Endodermal cell (in vitro differentiated cells): ENCODE measurements at regions not wholly inside any gene's neighbourhood (a gene's known extent, or its start where the extent isn't known, plus 50 kb on each side); places are given as distances from the start of the nearest gene placed in this dataset.

Experiments used
- DNase-seq: peaks from one replicate; pipeline ENCODE4 v3.0.0-alpha.2; 2017
- H3K27ac ChIP-seq: 2 replicates; pipeline ENCODE4 v1.5.1; 2013; ENCODE audit warnings: mild to moderate bottlenecking, low read depth, low read length, moderate library complexity
- H3K27me3 ChIP-seq: 2 replicates; pipeline ENCODE4 v1.6.1; 2013; ENCODE audit warnings: mild to moderate bottlenecking, low read length, moderate library complexity; ENCODE audit not compliant: insufficient read depth, control insufficient read depth, poor library complexity, severe bottlenecking
- H3K36me3 ChIP-seq: 2 replicates; pipeline ENCODE4 v1.7.0; 2013; ENCODE audit warnings: mild to moderate bottlenecking, low read length, moderate library complexity; ENCODE audit not compliant: control insufficient read depth, insufficient read depth
- H3K4me1 ChIP-seq: one replicate; pipeline ENCODE4 v1.7.0; 2013; ENCODE audit warnings: low read length; ENCODE audit not compliant: control insufficient read depth, insufficient read depth
- H3K4me3 ChIP-seq: 2 replicates; pipeline ENCODE4 v1.5.1; 2013; ENCODE audit warnings: mild to moderate bottlenecking, low read length, moderate library complexity
- H3K9ac ChIP-seq: 2 replicates; pipeline ENCODE4 v1.6.1; 2013; ENCODE audit warnings: mild to moderate bottlenecking, low read length, moderate library complexity; ENCODE audit not compliant: poor library complexity, severe bottlenecking; ENCODE audit errors: extremely low read depth
- H3K9me3 ChIP-seq: 2 replicates; pipeline ENCODE4 v1.6.1; 2013; ENCODE audit warnings: mild to moderate bottlenecking, low read length, moderate library complexity; ENCODE audit not compliant: control insufficient read depth
- H3K27ac Mint-ChIP-seq: 2 replicates; pipeline ENCODE4 v1.8.0; 2020; ENCODE audit warnings: mixed read lengths
- H3K27me3 Mint-ChIP-seq: 2 replicates; pipeline ENCODE4 v1.8.0; 2021; ENCODE audit warnings: mild to moderate bottlenecking, mixed read lengths; ENCODE audit not compliant: insufficient read depth
- H3K36me3 Mint-ChIP-seq: 2 replicates; pipeline ENCODE4 v1.8.0; 2020; ENCODE audit warnings: low read depth, mixed read lengths
- H3K4me1 Mint-ChIP-seq: 2 replicates; pipeline ENCODE4 v1.8.0; 2020; ENCODE audit warnings: mixed read lengths
- H3K4me3 Mint-ChIP-seq: 2 replicates; pipeline ENCODE4 v1.8.0; 2020; ENCODE audit warnings: mild to moderate bottlenecking, moderate library complexity, mixed read lengths
- H3K9me3 Mint-ChIP-seq: 2 replicates; pipeline ENCODE4 v1.8.0; 2020; ENCODE audit warnings: mild to moderate bottlenecking, mixed read lengths
- CTCF ChIP-seq: fragments of 200-600 bp; sonication (generic); conservative IDR thresholded peaks from 2 replicates; pipeline ENCODE4 v1.5.0; 2021; ENCODE audit warnings: antibody characterized with exemption, mild to moderate bottlenecking
- WGBS, 2 experiments: methylation state at CpG; one replicate each; pipeline versions ENCODE4 v1.1.5 to v1.1.7; 2013; ENCODE audit warnings: missing lambda C conversion rate in 2 of 2, mixed read lengths in 1 of 2; ENCODE audit not compliant: insufficient coverage in 1 of 2, insufficient read length in 1 of 2; 5-methylcytosine and 5-hydroxymethylcytosine counted together

GRCh38 chr20:11646359-11646758, 271.3 kb upstream of the BTBD3 start:
- 87 to 100% methylated on average over 2 to 6 of the region's 6 CpGs for WGBS, 2 experiments
- Histone ChIP-seq H3K4me1 (no peaks in the 10 kb centered on the region), H3K9ac (no peak overlapping the region), H3K4me3 (no peak overlapping the region), H3K36me3 (no peaks in the 10 kb centered on the region), H3K27me3 (no peaks in the 10 kb centered on the region), H3K27ac (no peak overlapping the region), H3K9me3 (no peaks in the 10 kb centered on the region)
- H3K27ac Mint-ChIP-seq = no peak overlapping the region
- no peaks in the 10 kb centered on the region for H3K9me3 Mint-ChIP-seq
- peaks cover 8% of the 10 kb centered on the region for H3K27me3 Mint-ChIP-seq
- peak; percentile 56 for TF ChIP-seq CTCF
- H3K4me3 Mint-ChIP-seq = no peak overlapping the region
- H3K4me1 Mint-ChIP-seq = peaks cover 6% of the 10 kb centered on the region
- H3K36me3 Mint-ChIP-seq = no peaks in the 10 kb centered on the region
- DNase-seq = peak; percentile 55

- Histone ChIP-seq H3K4me1 (peaks cover 2% of the 10 kb centered on the region), H3K27me3 (no peaks in the 10 kb centered on the region), H3K9me3 (no peaks in the 10 kb centered on the region), H3K9ac (no peak overlapping the region), H3K27ac (no peak overlapping the region), H3K4me3 (no peak overlapping the region), H3K36me3 (no peaks in the 10 kb centered on the region)
- no peaks in the 10 kb centered on the region for H3K36me3 Mint-ChIP-seq
- no peak overlapping the region for H3K27ac Mint-ChIP-seq
- H3K4me3 Mint-ChIP-seq = no peak overlapping the region
- peaks cover 19% of the 10 kb centered on the region for H3K4me1 Mint-ChIP-seq
- peaks cover 24% of the 10 kb centered on the region for H3K27me3 Mint-ChIP-seq
- 87 to 92% methylated on average over 2 of the region's 2 CpGs for WGBS, 2 experiments
- DNase-seq = no peak
- no peaks in the 10 kb centered on the region for H3K9me3 Mint-ChIP-seq
- TF ChIP-seq CTCF = no peak
These were observed 267.1 kb upstream of the BTBD3 start for GRCh38 chr20:11650566-11650965.

GRCh38 chr20:11651138-11651537, 266.6 kb upstream of the BTBD3 start:
- Mint-ChIP-seq H3K27ac (no peak overlapping the region), H3K9me3 (no peaks in the 10 kb centered on the region), H3K36me3 (no peaks in the 10 kb centered on the region), H3K4me1 (peaks cover 19% of the 10 kb centered on the region), H3K27me3 (peaks cover 24% of the 10 kb centered on the region), H3K4me3 (no peak overlapping the region)
- Histone ChIP-seq H3K9ac (no peak overlapping the region), H3K4me3 (no peak overlapping the region), H3K9me3 (no peaks in the 10 kb centered on the region), H3K27ac (no peak overlapping the region), H3K36me3 (no peaks in the 10 kb centered on the region), H3K27me3 (no peaks in the 10 kb centered on the region), H3K4me1 (peaks cover 2% of the 10 kb centered on the region)
- TF ChIP-seq CTCF = no peak
- DNase-seq = no peak
- 94% methylated on average over 2 of the region's 2 CpGs; no CpG with 5 or more reads in 1 of the 2 experiments for WGBS, 2 experiments
